ENCODE measurements at regions not wholly inside any gene's neighbourhood (a gene's known extent, or its start where the extent isn't known, plus 50 kb on each side); places are given as distances from the start of the nearest gene placed in this dataset.

DNA sequence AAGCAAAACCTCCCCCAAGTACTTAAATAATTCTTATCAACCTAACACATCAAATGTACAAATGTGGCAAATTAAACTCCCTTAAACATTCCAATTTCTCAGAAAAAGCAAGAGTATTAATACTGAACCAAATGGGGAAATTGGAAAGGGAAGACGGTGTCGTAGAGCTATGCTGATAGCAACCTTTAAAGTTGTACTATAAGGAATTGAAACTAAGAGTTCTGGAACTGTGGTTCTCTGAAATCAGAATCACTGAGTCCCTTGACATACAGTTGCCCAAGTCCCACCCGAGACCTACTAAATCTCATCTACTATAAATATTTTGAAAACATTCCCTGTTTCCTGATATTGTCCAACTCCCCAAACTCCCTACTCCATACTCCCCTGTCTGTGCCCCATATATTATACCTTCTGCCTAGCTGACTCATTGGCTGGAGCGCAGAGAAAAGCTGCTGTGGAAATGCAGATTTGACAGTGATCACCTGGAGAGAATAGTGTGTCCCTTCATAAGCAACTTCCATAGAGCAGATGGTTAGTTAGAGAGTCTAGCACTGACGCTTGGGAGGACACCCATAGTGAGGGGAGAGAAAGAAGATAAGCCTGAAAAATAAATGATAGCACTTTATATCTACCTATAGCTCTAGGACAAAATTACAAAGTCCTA is 51.4 kb upstream of the ITM2B start:
- no peak overlapping the region for H3K27ac ChIP-seq (ENCODE audit: low read depth in 1 of 2, low read length in 1 of 2)
- 79 to 80% methylated on average over 5 of the region's 5 CpGs for WGBS, 2 donors
- DNase-seq, result no peak
- no peaks in the 10 kb centered on the region for H3K36me3 ChIP-seq (ENCODE audit: control insufficient read depth in 4 of 4, insufficient read depth in 4 of 4, low read length in 4 of 4)
- ATAC-seq (ENCODE audit: insufficient read depth, low FRiP score), result no peak
- H3K9ac ChIP-seq (ENCODE audit: insufficient read depth in 1 of 2, low read length in 2 of 2), result no peak overlapping the region
- H3K27me3 ChIP-seq (ENCODE audit: control insufficient read depth in 3 of 3, insufficient read depth in 3 of 3, low read length in 2 of 3), result no peaks in the 10 kb centered on the region
- TF ChIP-seq, protein P1, sequence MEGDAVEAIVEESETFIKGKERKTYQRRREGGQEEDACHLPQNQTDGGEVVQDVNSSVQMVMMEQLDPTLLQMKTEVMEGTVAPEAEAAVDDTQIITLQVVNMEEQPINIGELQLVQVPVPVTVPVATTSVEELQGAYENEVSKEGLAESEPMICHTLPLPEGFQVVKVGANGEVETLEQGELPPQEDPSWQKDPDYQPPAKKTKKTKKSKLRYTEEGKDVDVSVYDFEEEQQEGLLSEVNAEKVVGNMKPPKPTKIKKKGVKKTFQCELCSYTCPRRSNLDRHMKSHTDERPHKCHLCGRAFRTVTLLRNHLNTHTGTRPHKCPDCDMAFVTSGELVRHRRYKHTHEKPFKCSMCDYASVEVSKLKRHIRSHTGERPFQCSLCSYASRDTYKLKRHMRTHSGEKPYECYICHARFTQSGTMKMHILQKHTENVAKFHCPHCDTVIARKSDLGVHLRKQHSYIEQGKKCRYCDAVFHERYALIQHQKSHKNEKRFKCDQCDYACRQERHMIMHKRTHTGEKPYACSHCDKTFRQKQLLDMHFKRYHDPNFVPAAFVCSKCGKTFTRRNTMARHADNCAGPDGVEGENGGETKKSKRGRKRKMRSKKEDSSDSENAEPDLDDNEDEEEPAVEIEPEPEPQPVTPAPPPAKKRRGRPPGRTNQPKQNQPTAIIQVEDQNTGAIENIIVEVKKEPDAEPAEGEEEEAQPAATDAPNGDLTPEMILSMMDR (IDR thresholded peaks at IDR 0.05; ENCODE audit: control extremely low read depth, extremely low read depth), result no peak
- H3K4me3 ChIP-seq, result no peak overlapping the region
- peaks cover 0 to 13% (median 0%) of the 10 kb centered on the region in 5 donors for H3K4me1 ChIP-seq (ENCODE audit: control insufficient read depth in 5 of 5, insufficient read depth in 5 of 5, low read length in 5 of 5)
- no peaks in the 10 kb centered on the region for H3K9me3 ChIP-seq (ENCODE audit: control insufficient read depth in 4 of 4, insufficient read depth in 3 of 4, low read length in 3 of 4)

DNA sequence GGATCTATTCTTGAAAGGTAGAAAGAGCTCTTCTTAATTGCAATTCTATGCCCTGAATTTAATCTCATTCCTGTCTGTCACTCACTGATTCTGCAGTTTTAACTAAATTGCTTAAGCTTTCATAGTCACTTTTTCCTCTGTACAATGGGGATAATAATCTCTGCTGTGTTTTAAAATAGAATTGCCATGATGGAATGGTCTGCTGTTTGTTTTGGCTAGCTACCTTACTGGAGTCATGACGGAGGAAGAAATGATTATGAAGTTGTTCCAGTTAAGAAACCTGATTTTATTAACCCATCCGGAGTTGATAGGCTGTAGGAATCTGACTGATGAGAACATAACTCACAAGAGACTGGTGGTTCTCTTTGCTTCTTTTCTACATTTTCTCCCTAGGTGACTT is 54.9 kb upstream of the ITM2B start:
- no peak for DNase-seq
- ATAC-seq (ENCODE audit: insufficient read depth, low FRiP score), result no peak
- TF ChIP-seq, protein P1 (IDR thresholded peaks at IDR 0.05; ENCODE audit: control extremely low read depth, extremely low read depth), result no peak
- Histone ChIP-seq H3K9me3 (ENCODE audit: control insufficient read depth in 4 of 4, insufficient read depth in 3 of 4, low read length in 3 of 4) (no peaks in the 10 kb centered on the region), H3K27me3 (ENCODE audit: control insufficient read depth in 3 of 3, insufficient read depth in 3 of 3, low read length in 2 of 3) (no peaks in the 10 kb centered on the region), H3K4me1 (ENCODE audit: control insufficient read depth in 5 of 5, insufficient read depth in 5 of 5, low read length in 5 of 5) (no peaks in the 10 kb centered on the region), H3K4me3 (no peak overlapping the region), H3K9ac (ENCODE audit: insufficient read depth in 1 of 2, low read length in 2 of 2) (no peak overlapping the region), H3K36me3 (ENCODE audit: control insufficient read depth in 4 of 4, insufficient read depth in 4 of 4, low read length in 4 of 4) (no peaks in the 10 kb centered on the region), H3K27ac (ENCODE audit: low read depth in 1 of 2, low read length in 1 of 2) (no peak overlapping the region)
- WGBS, 2 donors, result 79 to 84% methylated on average over 2 of the region's 2 CpGs

DNA sequence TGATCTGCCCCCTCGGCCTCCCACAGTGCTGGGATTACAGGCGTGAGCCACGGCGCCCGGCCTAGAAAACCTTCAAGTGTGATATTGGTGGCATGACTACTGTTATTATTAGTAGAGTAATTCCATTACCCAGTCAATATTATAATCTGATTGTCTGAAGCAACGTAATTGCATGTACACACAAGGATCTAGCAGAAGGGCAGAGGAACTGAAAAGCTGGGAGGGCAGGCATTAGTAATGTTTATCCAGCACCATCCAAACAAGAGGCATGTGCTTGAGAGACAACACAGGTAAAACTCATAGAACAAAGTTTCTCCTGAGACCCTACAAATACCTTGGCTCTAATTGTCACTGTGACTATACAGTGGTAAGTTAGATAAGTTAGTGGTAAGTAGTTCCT is 56.2 kb upstream of the ITM2B start:
- no peak overlapping the region for H3K27ac ChIP-seq (ENCODE audit: low read depth in 1 of 2, low read length in 1 of 2)
- H3K36me3 ChIP-seq (ENCODE audit: control insufficient read depth in 4 of 4, insufficient read depth in 4 of 4, low read length in 4 of 4), result no peaks in the 10 kb centered on the region
- no peaks in the 10 kb centered on the region for H3K27me3 ChIP-seq (ENCODE audit: control insufficient read depth in 3 of 3, insufficient read depth in 3 of 3, low read length in 2 of 3)
- 94 to 97% methylated on average over 6 of the region's 6 CpGs for WGBS, 2 donors
- TF ChIP-seq, protein P1 (IDR thresholded peaks at IDR 0.05; ENCODE audit: control extremely low read depth, extremely low read depth), result no peak
- H3K9me3 ChIP-seq (ENCODE audit: control insufficient read depth in 4 of 4, insufficient read depth in 3 of 4, low read length in 3 of 4), result no peaks in the 10 kb centered on the region
- ATAC-seq (ENCODE audit: insufficient read depth, low FRiP score), result no peak
- no peak overlapping the region for H3K4me3 ChIP-seq
- H3K4me1 ChIP-seq (ENCODE audit: control insufficient read depth in 5 of 5, insufficient read depth in 5 of 5, low read length in 5 of 5), result no peaks in the 10 kb centered on the region
- no peak overlapping the region for H3K9ac ChIP-seq (ENCODE audit: insufficient read depth in 1 of 2, low read length in 2 of 2)
- no peak for DNase-seq

DNA sequence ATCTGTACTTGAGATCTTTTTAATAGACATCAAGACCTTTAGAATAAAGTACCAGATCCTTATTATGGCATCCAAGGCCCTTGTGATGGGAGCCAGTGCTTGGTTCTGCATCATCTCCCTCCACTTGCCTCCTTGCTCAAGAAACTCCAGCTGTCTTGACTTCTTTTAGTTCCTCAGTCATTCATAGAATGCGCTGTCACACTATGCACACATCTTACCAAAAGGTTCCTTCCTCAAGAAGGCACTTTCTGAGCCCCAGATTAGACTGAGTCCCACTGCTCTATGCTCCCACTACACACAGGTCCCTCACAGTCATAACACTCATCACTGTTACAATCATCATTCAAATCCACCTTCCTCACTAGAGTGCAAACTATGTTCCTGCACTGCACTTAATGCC is 57.8 kb upstream of the ITM2B start:
- Histone ChIP-seq H3K4me3 (no peak overlapping the region), H3K9ac (ENCODE audit: insufficient read depth in 1 of 2, low read length in 2 of 2) (no peak overlapping the region), H3K27me3 (ENCODE audit: control insufficient read depth in 3 of 3, insufficient read depth in 3 of 3, low read length in 2 of 3) (no peaks in the 10 kb centered on the region), H3K9me3 (ENCODE audit: control insufficient read depth in 4 of 4, insufficient read depth in 3 of 4, low read length in 3 of 4) (no peaks in the 10 kb centered on the region), H3K36me3 (ENCODE audit: control insufficient read depth in 4 of 4, insufficient read depth in 4 of 4, low read length in 4 of 4) (no peaks in the 10 kb centered on the region), H3K27ac (ENCODE audit: low read depth in 1 of 2, low read length in 1 of 2) (no peak overlapping the region), H3K4me1 (ENCODE audit: control insufficient read depth in 5 of 5, insufficient read depth in 5 of 5, low read length in 5 of 5) (no peaks in the 10 kb centered on the region)
- DNase-seq (no peak), ATAC-seq (ENCODE audit: insufficient read depth, low FRiP score) (no peak)
- 90 to 94% methylated on average over 1 of the region's 1 CpG for WGBS, 2 donors
- TF ChIP-seq, protein P1 (IDR thresholded peaks at IDR 0.05; ENCODE audit: control extremely low read depth, extremely low read depth), result no peak

Data from lung (tissue), 11 donors.